H9 (cell line): ENCODE measurements at regions not wholly inside any gene's neighbourhood (a gene's known extent, or its start where the extent isn't known, plus 50 kb on each side); places are given as distances from the start of the nearest gene placed in this dataset.

Experiments
- DNase-seq: peaks from one replicate; pipeline ENCODE4 v3.0.0-alpha.2; 2017
- H2AFZ ChIP-seq: one replicate; pipeline ENCODE4 v1.6.1; 2013; ENCODE audit warnings: mild to moderate bottlenecking, low read length, control low read depth, moderate library complexity
- H2AK5ac ChIP-seq: 2 replicates; pipeline ENCODE4 v1.6.1; 2013; ENCODE audit warnings: low read length, control low read depth, mixed read lengths; ENCODE audit not compliant: insufficient read length
- H2BK120ac ChIP-seq: one replicate; pipeline ENCODE4 v1.6.1; 2013; ENCODE audit warnings: low read depth, mild to moderate bottlenecking, low read length, control low read depth, inconsistent platforms; ENCODE audit not compliant: poor library complexity, severe bottlenecking
- H2BK12ac ChIP-seq: 2 replicates; pipeline ENCODE4 v1.6.1; 2013; ENCODE audit warnings: low read length, control low read depth, mixed read lengths, low read depth; ENCODE audit not compliant: insufficient read length
- H2BK15ac ChIP-seq: 2 replicates; pipeline ENCODE4 v1.6.1; 2013; ENCODE audit warnings: low read depth, low read length, control low read depth
- H2BK20ac ChIP-seq: one replicate; pipeline ENCODE4 v1.6.1; 2013; ENCODE audit warnings: low read depth, mild to moderate bottlenecking, low read length, control low read depth, inconsistent platforms; ENCODE audit not compliant: poor library complexity, severe bottlenecking
- H2BK5ac ChIP-seq: 2 replicates; pipeline ENCODE4 v1.6.1; 2013; ENCODE audit warnings: low read length, control low read depth, mixed read lengths; ENCODE audit not compliant: insufficient read length
- H3K14ac ChIP-seq: 2 replicates; pipeline ENCODE4 v1.6.1; 2013; ENCODE audit warnings: low read length, control low read depth; ENCODE audit not compliant: insufficient read depth
- H3K18ac ChIP-seq: 2 replicates; pipeline ENCODE4 v1.6.1; 2013; ENCODE audit warnings: low read depth, mild to moderate bottlenecking, mixed read lengths, low read length, control low read depth; ENCODE audit not compliant: insufficient read length
- H3K23ac ChIP-seq: 2 replicates; pipeline ENCODE4 v1.6.1; 2013; ENCODE audit warnings: low read length, control low read depth, mixed read lengths, low read depth; ENCODE audit not compliant: insufficient read length
- H3K23me2 ChIP-seq: 2 replicates; pipeline ENCODE4 v1.6.1; 2013; ENCODE audit warnings: low read depth, mild to moderate bottlenecking, mixed read lengths, low read length, control low read depth; ENCODE audit not compliant: insufficient read length, poor library complexity, severe bottlenecking
- H3K27ac ChIP-seq: 2 replicates; pipeline ENCODE4 v1.5.1; 2013; ENCODE audit warnings: low read length, control low read depth, mixed read lengths, low read depth; ENCODE audit not compliant: insufficient read length
- H3K27me3 ChIP-seq: 2 replicates; pipeline ENCODE4 v1.6.1; 2013; ENCODE audit warnings: low read length, control low read depth, inconsistent platforms; ENCODE audit not compliant: insufficient read depth
- H3K4ac ChIP-seq: 2 replicates; pipeline ENCODE4 v1.6.1; 2013; ENCODE audit warnings: low read depth, mild to moderate bottlenecking, control low read depth, inconsistent platforms, low read length, moderate library complexity
- H3K4me1 ChIP-seq: 2 replicates; pipeline ENCODE4 v1.6.1; 2013; ENCODE audit warnings: low read length, control low read depth, inconsistent platforms; ENCODE audit not compliant: insufficient read depth
- H3K4me2 ChIP-seq: 2 replicates; pipeline ENCODE4 v1.6.1; 2013; ENCODE audit warnings: low read length, control low read depth, mixed read lengths; ENCODE audit not compliant: insufficient read length, insufficient read depth
- H3K56ac ChIP-seq: 2 replicates; pipeline ENCODE4 v1.6.1; 2013; ENCODE audit warnings: low read depth, mild to moderate bottlenecking, mixed read lengths, low read length, control low read depth; ENCODE audit not compliant: insufficient read length
- H3K79me1 ChIP-seq: 2 replicates; pipeline ENCODE4 v1.6.1; 2013; ENCODE audit warnings: low read depth, mild to moderate bottlenecking, moderate library complexity, low read length, control low read depth, inconsistent platforms; ENCODE audit not compliant: insufficient read depth, poor library complexity, severe bottlenecking
- H3K79me2 ChIP-seq: 2 replicates; pipeline ENCODE4 v1.6.1; 2013; ENCODE audit warnings: low read length, control low read depth, inconsistent platforms; ENCODE audit not compliant: insufficient read depth
- H3K9ac ChIP-seq: 2 replicates; pipeline ENCODE4 v1.6.1; 2013; ENCODE audit warnings: low read length, control low read depth, mixed read lengths; ENCODE audit not compliant: insufficient read length; ENCODE audit errors: extremely low read depth
- H3K9me3 ChIP-seq: one replicate; pipeline ENCODE4 v1.6.1; 2013; ENCODE audit warnings: low read depth, low read length, inconsistent platforms; ENCODE audit not compliant: control insufficient read depth
- H3T11ph ChIP-seq: one replicate; pipeline ENCODE4 v1.6.1; 2013; ENCODE audit warnings: mild to moderate bottlenecking, low read length, control low read depth, inconsistent platforms
- H4K20me1 ChIP-seq: one replicate; pipeline ENCODE4 v1.6.1; 2013; ENCODE audit not compliant: control insufficient read depth, insufficient read length, insufficient read depth
- H4K5ac ChIP-seq: 2 replicates; pipeline ENCODE4 v1.6.1; 2013; ENCODE audit warnings: low read depth, mild to moderate bottlenecking, mixed read lengths, low read length, control low read depth; ENCODE audit not compliant: insufficient read length
- H4K8ac ChIP-seq: replicated peaks from 2 replicates; pipeline ENCODE4 v1.6.1; 2013; ENCODE audit warnings: low read length, control low read depth, mixed read lengths, low read depth; ENCODE audit not compliant: insufficient read length
- H4K91ac ChIP-seq: 2 replicates; pipeline ENCODE4 v1.6.1; 2013; ENCODE audit warnings: low read depth, mild to moderate bottlenecking, moderate library complexity, mixed read lengths, low read length, control low read depth; ENCODE audit not compliant: insufficient read length
- H3K27ac Mint-ChIP-seq, 3 experiments: 2 replicates in 2 of 3; 3 replicates in 1 of 3; pipeline ENCODE4 v1.8.0; 2020 to 2021; ENCODE audit warnings: mixed read lengths in 3 of 3, mild to moderate bottlenecking in 1 of 3, moderate library complexity in 1 of 3
- H3K27me3 Mint-ChIP-seq: 2 replicates; pipeline ENCODE4 v1.8.0; 2021; ENCODE audit warnings: low read depth, mild to moderate bottlenecking, moderate library complexity, mixed read lengths
- H3K36me3 Mint-ChIP-seq, 3 experiments: 2 replicates in 2 of 3; 3 replicates in 1 of 3; pipeline ENCODE4 v1.8.0; 2020 to 2021; ENCODE audit warnings: low read depth in 3 of 3, mixed read lengths in 3 of 3; ENCODE audit not compliant: insufficient read depth in 1 of 3
- H3K4me1 Mint-ChIP-seq, 2 experiments: 2 replicates each; pipeline ENCODE4 v1.8.0; 2020; ENCODE audit warnings: mixed read lengths in 2 of 2
- H3K4me3 Mint-ChIP-seq, 2 experiments: 2 replicates in 1 of 2; 3 replicates in 1 of 2; pipeline ENCODE4 v1.8.0; 2020 to 2021; ENCODE audit warnings: mild to moderate bottlenecking in 2 of 2, mixed read lengths in 2 of 2, moderate library complexity in 1 of 2
- H3K9me3 Mint-ChIP-seq, 2 experiments: 2 replicates in 1 of 2; 3 replicates in 1 of 2; pipeline ENCODE4 v1.8.0; 2020; ENCODE audit warnings: mild to moderate bottlenecking in 2 of 2, mixed read lengths in 2 of 2, moderate library complexity in 1 of 2
- WGBS: extraction: QIAGEN DNeasy Blood & Tissue Kit; methylation state at CpG from one replicate; pipeline ENCODE4 v1.1.7; 2013; ENCODE audit warnings: missing lambda C conversion rate, low lambda C conversion rate, mixed read lengths; ENCODE audit not compliant: insufficient read length; ENCODE audit errors: extremely low coverage; 5-methylcytosine and 5-hydroxymethylcytosine counted together
- TF ChIP-seq, protein P1 (sequence below): fragments of 200-600 bp; sonication (generic); conservative IDR thresholded peaks from 3 replicates; pipeline ENCODE4 v1.8.0; 2021; ENCODE audit warnings: antibody characterized with exemption, mild to moderate bottlenecking

DNA sequence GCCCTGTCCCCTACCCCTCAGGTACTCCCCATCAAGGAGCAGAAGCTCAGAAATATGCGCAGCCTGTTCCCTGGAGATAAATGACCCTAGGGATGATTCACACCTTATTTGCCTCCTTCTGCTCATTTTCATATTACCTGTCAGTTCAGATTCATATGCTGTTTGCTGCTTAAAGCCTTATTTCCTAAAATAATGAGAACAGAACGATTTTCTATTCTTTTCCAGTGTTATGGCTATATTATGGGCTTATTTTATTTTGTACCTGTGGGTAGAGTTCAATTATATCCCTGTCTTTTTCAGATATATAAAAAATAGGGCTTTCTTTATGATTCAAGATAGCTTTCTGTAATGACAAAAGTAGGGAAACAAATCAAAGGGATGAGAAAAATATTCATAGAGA lies 224.8 kb downstream of the RPAP3 start:
- TF ChIP-seq, protein P1, sequence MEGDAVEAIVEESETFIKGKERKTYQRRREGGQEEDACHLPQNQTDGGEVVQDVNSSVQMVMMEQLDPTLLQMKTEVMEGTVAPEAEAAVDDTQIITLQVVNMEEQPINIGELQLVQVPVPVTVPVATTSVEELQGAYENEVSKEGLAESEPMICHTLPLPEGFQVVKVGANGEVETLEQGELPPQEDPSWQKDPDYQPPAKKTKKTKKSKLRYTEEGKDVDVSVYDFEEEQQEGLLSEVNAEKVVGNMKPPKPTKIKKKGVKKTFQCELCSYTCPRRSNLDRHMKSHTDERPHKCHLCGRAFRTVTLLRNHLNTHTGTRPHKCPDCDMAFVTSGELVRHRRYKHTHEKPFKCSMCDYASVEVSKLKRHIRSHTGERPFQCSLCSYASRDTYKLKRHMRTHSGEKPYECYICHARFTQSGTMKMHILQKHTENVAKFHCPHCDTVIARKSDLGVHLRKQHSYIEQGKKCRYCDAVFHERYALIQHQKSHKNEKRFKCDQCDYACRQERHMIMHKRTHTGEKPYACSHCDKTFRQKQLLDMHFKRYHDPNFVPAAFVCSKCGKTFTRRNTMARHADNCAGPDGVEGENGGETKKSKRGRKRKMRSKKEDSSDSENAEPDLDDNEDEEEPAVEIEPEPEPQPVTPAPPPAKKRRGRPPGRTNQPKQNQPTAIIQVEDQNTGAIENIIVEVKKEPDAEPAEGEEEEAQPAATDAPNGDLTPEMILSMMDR = no peak
- Histone ChIP-seq H3K79me1 (no peaks in the 10 kb centered on the region), H2BK15ac (no peak overlapping the region), H2BK20ac (no peak overlapping the region), H3K4me2 (no peak overlapping the region), H3K18ac (no peak overlapping the region), H3K14ac (no peak overlapping the region), H2AFZ (no peak overlapping the region), H3K4ac (no peak overlapping the region), H3K4me1 (no peaks in the 10 kb centered on the region), H2BK120ac (no peak overlapping the region), H3K9ac (no peak overlapping the region), H3T11ph (no peak overlapping the region), H2BK5ac (no peak overlapping the region), H3K23me2 (no peaks in the 10 kb centered on the region), H3K56ac (no peak overlapping the region), H4K8ac (no peak overlapping the region), H4K91ac (no peak overlapping the region), H3K27ac (no peak overlapping the region), H3K23ac (no peak overlapping the region), H3K27me3 (no peaks in the 10 kb centered on the region), H3K79me2 (no peaks in the 10 kb centered on the region), H3K9me3 (no peaks in the 10 kb centered on the region), H2BK12ac (no peak overlapping the region), H4K5ac (no peak overlapping the region), H4K20me1 (no peaks in the 10 kb centered on the region), H2AK5ac (no peak overlapping the region)
- 0 out of 2 replicates have a peak, but pooled peaks cover 3% of the 10 kb centered on the region for H3K27me3 Mint-ChIP-seq
- no CpG with 5 or more reads among the region's 2 CpGs for whole genome bisulfite sequencing
- H3K27ac Mint-ChIP-seq = no peak overlapping the region
- H3K9me3 Mint-ChIP-seq = peaks cover 13 to 40% of the 10 kb centered on the region in 2 experiments
- no peak overlapping the region for H3K4me3 Mint-ChIP-seq
- H3K4me1 Mint-ChIP-seq = 0 out of 4 replicates have a peak, but pooled peaks cover 0 to 2% of the 10 kb centered on the region in 2 experiments
- no peak for DNase-seq
- no peaks in the 10 kb centered on the region; a peak in 2 of 7 replicates for H3K36me3 Mint-ChIP-seq
